Kidney epithelial cell (primary cell): ENCODE measurements at regions not wholly inside any gene's neighbourhood (a gene's known extent, or its start where the extent isn't known, plus 50 kb on each side); places are given as distances from the start of the nearest gene placed in this dataset.

ENCODE experiments used
- DNase-seq: peaks from one replicate; pipeline ENCODE4 v3.0.0-alpha.2; 2010; ENCODE audit warnings: low read depth
- H3K27me3 ChIP-seq: 2 replicates; pipeline ENCODE4 v1.6.0; 2011; ENCODE audit warnings: low read length; ENCODE audit not compliant: control insufficient read depth, insufficient read depth
- H3K36me3 ChIP-seq: 2 replicates; pipeline ENCODE4 v1.5.1; 2011; ENCODE audit warnings: low read length; ENCODE audit not compliant: control insufficient read depth, insufficient read depth
- H3K4me3 ChIP-seq: 2 replicates; pipeline ENCODE4 v1.5.1; 2011; ENCODE audit warnings: low read depth, mild to moderate bottlenecking, control low read depth, low read length
- TF ChIP-seq, protein P1 (sequence below): IDR thresholded peaks from 2 replicates; pipeline ENCODE4 v1.5.1; 2011; ENCODE audit warnings: mild to moderate bottlenecking, moderate library complexity, low read length, control low read depth, inconsistent platforms; ENCODE audit not compliant: insufficient read depth, poor library complexity, severe bottlenecking

DNA sequence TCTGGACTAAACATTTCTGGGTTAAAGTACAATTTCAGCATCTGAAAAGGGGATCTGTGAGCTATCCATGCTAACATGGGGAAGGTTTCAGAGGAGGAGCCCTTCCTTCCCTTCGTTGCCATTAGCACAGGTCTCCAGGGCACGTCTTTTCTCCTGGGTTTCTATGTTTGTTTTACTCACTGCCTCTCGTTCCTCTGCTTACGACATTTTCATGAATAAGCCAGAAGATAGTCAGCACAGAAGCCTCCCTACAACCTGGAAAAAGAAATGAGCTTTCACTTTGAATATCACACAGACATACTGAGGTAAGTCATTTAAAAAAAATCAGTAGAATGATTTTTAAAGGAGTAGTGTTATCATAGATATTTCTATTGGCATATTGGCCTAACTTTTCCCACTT, 117.2 kb upstream of the KCNMB2 start:
- DNase-seq = no peak
- Histone ChIP-seq H3K27me3 (no peaks in the 10 kb centered on the region), H3K4me3 (no peak overlapping the region), H3K36me3 (no peaks in the 10 kb centered on the region)
- TF ChIP-seq, protein P1, sequence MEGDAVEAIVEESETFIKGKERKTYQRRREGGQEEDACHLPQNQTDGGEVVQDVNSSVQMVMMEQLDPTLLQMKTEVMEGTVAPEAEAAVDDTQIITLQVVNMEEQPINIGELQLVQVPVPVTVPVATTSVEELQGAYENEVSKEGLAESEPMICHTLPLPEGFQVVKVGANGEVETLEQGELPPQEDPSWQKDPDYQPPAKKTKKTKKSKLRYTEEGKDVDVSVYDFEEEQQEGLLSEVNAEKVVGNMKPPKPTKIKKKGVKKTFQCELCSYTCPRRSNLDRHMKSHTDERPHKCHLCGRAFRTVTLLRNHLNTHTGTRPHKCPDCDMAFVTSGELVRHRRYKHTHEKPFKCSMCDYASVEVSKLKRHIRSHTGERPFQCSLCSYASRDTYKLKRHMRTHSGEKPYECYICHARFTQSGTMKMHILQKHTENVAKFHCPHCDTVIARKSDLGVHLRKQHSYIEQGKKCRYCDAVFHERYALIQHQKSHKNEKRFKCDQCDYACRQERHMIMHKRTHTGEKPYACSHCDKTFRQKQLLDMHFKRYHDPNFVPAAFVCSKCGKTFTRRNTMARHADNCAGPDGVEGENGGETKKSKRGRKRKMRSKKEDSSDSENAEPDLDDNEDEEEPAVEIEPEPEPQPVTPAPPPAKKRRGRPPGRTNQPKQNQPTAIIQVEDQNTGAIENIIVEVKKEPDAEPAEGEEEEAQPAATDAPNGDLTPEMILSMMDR = no peak

DNA sequence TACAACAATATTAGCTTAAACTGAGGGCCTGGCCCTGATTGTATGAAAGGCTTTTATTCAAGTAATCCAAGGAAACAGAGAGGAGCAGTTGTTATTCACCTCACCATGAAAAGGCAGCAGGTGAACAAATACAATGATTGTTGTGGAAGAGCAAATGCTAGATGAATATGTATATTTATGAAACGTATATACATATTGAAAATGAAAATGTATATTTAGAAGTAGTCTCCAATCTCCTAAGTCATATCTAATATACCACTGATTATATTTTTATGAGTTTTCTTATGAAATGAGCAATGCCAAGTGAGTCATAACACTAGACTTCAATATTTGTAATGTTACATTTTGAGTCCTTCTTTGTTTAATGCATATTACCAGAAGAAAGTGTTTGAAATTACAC, 116.2 kb upstream of the KCNMB2 start:
- DNase-seq = no peak
- no peaks in the 10 kb centered on the region for H3K36me3 ChIP-seq
- no peak overlapping the region for H3K4me3 ChIP-seq
- TF ChIP-seq, protein P1 = no peak
- H3K27me3 ChIP-seq = no peaks in the 10 kb centered on the region

DNA sequence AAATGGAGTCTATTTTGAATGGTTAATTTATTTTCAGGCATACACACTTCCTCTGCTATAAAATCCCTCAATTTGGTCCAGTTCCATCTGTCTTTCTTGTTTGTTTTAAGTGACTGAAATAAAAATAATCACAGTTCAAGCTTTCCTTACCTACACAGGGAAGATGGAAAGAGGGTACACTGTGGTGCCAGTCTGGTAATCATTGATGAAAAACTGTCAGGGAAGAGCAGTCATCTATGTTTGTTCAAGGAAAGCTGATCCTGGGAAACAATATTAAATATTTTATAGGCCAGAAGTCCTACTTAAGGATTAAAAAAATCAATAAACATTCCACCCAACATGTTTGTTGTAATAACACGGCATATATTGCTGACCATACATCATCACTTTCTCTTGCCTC, 115.2 kb upstream of the KCNMB2 start:
- H3K4me3 ChIP-seq = no peak overlapping the region
- H3K27me3 ChIP-seq = no peaks in the 10 kb centered on the region
- no peak for DNase-seq
- TF ChIP-seq, protein P1 = no peak
- H3K36me3 ChIP-seq = no peaks in the 10 kb centered on the region

DNA sequence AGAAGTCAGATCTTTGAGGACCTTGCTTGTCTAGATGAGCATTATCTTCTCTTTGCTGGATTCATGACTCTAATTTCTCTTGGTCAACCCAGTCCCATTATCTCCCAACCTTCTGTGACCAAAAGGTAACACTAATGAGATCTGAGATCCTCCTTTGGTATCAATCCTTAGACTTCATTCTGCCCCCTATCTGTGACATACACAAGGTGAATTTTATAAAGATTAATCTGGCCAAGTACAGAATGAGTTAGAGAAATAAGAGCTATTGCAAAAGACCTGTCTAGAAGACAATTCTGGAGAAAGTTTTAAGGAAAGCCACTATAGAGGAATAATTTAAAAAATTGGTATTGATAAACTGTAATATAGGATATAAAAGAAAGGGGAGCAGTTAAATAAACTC, 113.8 kb upstream of the KCNMB2 start:
- no peak for DNase-seq
- Histone ChIP-seq H3K27me3 (no peaks in the 10 kb centered on the region), H3K4me3 (no peak overlapping the region), H3K36me3 (no peaks in the 10 kb centered on the region)
- TF ChIP-seq, protein P1 = no peak

DNA sequence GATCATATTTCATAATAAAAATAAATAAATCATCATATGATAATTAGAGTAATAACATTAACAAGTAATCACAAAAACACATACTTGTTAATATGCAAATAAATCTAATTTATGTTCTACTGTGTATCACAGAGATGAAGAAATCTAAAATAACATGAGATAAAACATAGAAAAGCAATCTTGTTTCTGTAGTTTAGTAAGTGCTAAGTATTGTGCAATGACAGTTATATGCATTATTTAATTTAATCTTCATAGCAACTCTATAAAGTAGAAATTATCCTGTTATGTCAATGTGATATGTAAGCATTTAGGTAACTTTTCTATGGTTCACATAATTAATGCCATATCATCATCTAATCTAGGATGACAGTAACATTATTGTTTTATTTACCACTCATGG, 108.2 kb upstream of the KCNMB2 start:
- Histone ChIP-seq H3K27me3 (no peaks in the 10 kb centered on the region), H3K4me3 (no peak overlapping the region), H3K36me3 (no peaks in the 10 kb centered on the region)
- TF ChIP-seq, protein P1 = no peak
- DNase-seq = no peak

- DNase-seq = no peak
- Histone ChIP-seq H3K27me3 (no peaks in the 10 kb centered on the region), H3K36me3 (no peaks in the 10 kb centered on the region), H3K4me3 (no peak overlapping the region)
- TF ChIP-seq, protein P1 = peak; percentile 27
Measured at GRCh38 chr3:178434206-178434805, 101.9 kb upstream of the KCNMB2 start.
